ENCODE measurements at regions not wholly inside any gene's neighbourhood (a gene's known extent, or its start where the extent isn't known, plus 50 kb on each side); places are given as distances from the start of the nearest gene placed in this dataset.

- no peak overlapping the region for H3K4me2 ChIP-seq (ENCODE audit: insufficient read depth, low read length)
- H3K9ac ChIP-seq (replicated peaks; ENCODE audit: extremely low read depth, insufficient read depth, low read length): no peak overlapping the region
- no peak overlapping the region for H3K27ac ChIP-seq (ENCODE audit: insufficient read depth, low read depth, low read length)
- TF ChIP-seq, protein P1, sequence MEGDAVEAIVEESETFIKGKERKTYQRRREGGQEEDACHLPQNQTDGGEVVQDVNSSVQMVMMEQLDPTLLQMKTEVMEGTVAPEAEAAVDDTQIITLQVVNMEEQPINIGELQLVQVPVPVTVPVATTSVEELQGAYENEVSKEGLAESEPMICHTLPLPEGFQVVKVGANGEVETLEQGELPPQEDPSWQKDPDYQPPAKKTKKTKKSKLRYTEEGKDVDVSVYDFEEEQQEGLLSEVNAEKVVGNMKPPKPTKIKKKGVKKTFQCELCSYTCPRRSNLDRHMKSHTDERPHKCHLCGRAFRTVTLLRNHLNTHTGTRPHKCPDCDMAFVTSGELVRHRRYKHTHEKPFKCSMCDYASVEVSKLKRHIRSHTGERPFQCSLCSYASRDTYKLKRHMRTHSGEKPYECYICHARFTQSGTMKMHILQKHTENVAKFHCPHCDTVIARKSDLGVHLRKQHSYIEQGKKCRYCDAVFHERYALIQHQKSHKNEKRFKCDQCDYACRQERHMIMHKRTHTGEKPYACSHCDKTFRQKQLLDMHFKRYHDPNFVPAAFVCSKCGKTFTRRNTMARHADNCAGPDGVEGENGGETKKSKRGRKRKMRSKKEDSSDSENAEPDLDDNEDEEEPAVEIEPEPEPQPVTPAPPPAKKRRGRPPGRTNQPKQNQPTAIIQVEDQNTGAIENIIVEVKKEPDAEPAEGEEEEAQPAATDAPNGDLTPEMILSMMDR (IDR thresholded peaks at IDR 0.05; ENCODE audit: extremely low read depth in 1 of 2, insufficient read depth in 1 of 2, low read depth in 1 of 2, low read length in 2 of 2): no peak
- no peak for TF ChIP-seq MYC (IDR thresholded peaks at IDR 0.05; ENCODE audit: low read depth, low read length)
- TF ChIP-seq JUN (IDR thresholded peaks at IDR 0.05; ENCODE audit: borderline replicate concordance, insufficient read depth, insufficient read length, low read depth): no peak
- no peak for TF ChIP-seq GATA2 (IDR thresholded peaks at IDR 0.05; ENCODE audit: insufficient read depth, insufficient read length, low read depth, low read length)
- TF ChIP-seq EZH2 (IDR thresholded peaks at IDR 0.05; ENCODE audit: borderline replicate concordance, low read depth, low read length, severe bottlenecking): no peak
- no peak for TF ChIP-seq POLR2A (IDR thresholded peaks at IDR 0.05; ENCODE audit: low read depth, low read length)
- no peak for TF ChIP-seq FOS (IDR thresholded peaks at IDR 0.05; ENCODE audit: borderline replicate concordance, insufficient read depth, low read length)
- no peak for TF ChIP-seq MAX (IDR thresholded peaks at IDR 0.05; ENCODE audit: insufficient read depth, insufficient read length)
- TF ChIP-seq POLR2AphosphoS5 (IDR thresholded peaks at IDR 0.05; ENCODE audit: insufficient read depth, low read depth, low read length): no peak
- DNase-seq (ENCODE audit: low read depth, low spot score) (no peak), FAIRE-seq (no peak)
- BruUV-seq (replicated peaks): no TSS peak
- H2AFZ ChIP-seq (ENCODE audit: low read depth, low read length): no peak overlapping the region
- no peaks in the 10 kb centered on the region for H3K36me3 ChIP-seq (ENCODE audit: control insufficient read depth in 2 of 2, extremely low read depth in 1 of 2, insufficient read depth in 2 of 2, low read length in 2 of 2)
- intact Hi-C loops (cut with micrococcal nuclease) (no loop called here), dilution Hi-C loops (cut with MboI; ENCODE audit: extremely low pct_ligation_motif_present, low sequenced_read_pairs) (no loop called here)
- ChIA-PET CTCF (no interaction called here), POLR2A (no interaction called here)
- no peaks in the 10 kb centered on the region for H4K20me1 ChIP-seq (replicated peaks; ENCODE audit: control insufficient read depth, extremely low read depth, insufficient read depth, low read length)
- H3K79me2 ChIP-seq (ENCODE audit: control insufficient read depth, insufficient read depth, low read length): no peaks in the 10 kb centered on the region
- H3K27me3 ChIP-seq (ENCODE audit: control insufficient read depth in 2 of 2, insufficient read depth in 2 of 2, low read length in 2 of 2): no peaks in the 10 kb centered on the region
- H3K9me1 ChIP-seq (replicated peaks; ENCODE audit: control insufficient read depth, extremely low read depth, insufficient read depth, low read length): no peaks in the 10 kb centered on the region
- no peaks in the 10 kb centered on the region for H3K9me3 ChIP-seq (replicated peaks; ENCODE audit: control insufficient read depth, insufficient read depth, low read length)
- no peaks in the 10 kb centered on the region for H3K4me1 ChIP-seq (ENCODE audit: control insufficient read depth, extremely low read depth, insufficient read depth, low read length)
- H3K4me3 ChIP-seq (replicated peaks in 1 of 3; ENCODE audit: insufficient read depth in 1 of 3, low read depth in 1 of 3, low read length in 3 of 3): no peak overlapping the region
Observed at GRCh38 chr21:18007121-18007520, 188.0 kb upstream of the C21orf91 start.

All from endothelial cell of umbilical vein (primary cell).